ENCODE measurements at regions not wholly inside any gene's neighbourhood (a gene's known extent, or its start where the extent isn't known, plus 50 kb on each side); places are given as distances from the start of the nearest gene placed in this dataset.
"Not testable (repeated sequence)": the region's sequence is repeated elsewhere in the genome, so short reads cannot be mapped to it uniquely, and the experiment has no call there.

DNA sequence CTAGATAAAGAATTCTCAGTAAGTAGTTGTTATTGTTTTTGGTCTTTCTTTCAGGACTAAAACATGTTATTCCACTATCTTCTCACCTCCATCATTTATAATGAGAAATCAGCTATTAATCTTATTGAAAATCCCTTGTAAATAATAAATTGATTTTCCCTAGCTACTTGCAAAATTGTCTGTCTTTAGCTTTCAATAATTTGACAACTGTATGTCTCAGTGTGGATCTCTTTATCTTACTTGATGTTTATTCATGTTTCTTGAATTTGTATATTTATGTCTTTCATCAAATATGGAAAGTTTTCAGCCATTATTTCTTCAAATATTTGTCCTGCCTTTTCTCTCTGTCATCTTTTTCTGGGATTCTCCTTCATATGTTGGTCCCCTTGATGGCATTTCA is 117.1 kb upstream of the ANTXRL start:
- Histone ChIP-seq H3K4me1 (no peaks in the 10 kb centered on the region), H2AFZ (no peak overlapping the region), H3K27me3 (ENCODE audit: control insufficient read depth, insufficient read depth, low read length) (no peaks in the 10 kb centered on the region), H3K36me3 (ENCODE audit: control insufficient read depth, insufficient read depth, low read length) (no peaks in the 10 kb centered on the region), H3K27ac (no peak overlapping the region), H3K9me3 (ENCODE audit: control insufficient read depth, low read length) (no peaks in the 10 kb centered on the region), H3K4me3 (ENCODE audit: low read depth, low read length) (no peak overlapping the region), H3K9ac (no peak overlapping the region), H3K4me2 (ENCODE audit: low read length) (no peak overlapping the region), H3K79me2 (no peaks in the 10 kb centered on the region)
- TF ChIP-seq, protein P1, sequence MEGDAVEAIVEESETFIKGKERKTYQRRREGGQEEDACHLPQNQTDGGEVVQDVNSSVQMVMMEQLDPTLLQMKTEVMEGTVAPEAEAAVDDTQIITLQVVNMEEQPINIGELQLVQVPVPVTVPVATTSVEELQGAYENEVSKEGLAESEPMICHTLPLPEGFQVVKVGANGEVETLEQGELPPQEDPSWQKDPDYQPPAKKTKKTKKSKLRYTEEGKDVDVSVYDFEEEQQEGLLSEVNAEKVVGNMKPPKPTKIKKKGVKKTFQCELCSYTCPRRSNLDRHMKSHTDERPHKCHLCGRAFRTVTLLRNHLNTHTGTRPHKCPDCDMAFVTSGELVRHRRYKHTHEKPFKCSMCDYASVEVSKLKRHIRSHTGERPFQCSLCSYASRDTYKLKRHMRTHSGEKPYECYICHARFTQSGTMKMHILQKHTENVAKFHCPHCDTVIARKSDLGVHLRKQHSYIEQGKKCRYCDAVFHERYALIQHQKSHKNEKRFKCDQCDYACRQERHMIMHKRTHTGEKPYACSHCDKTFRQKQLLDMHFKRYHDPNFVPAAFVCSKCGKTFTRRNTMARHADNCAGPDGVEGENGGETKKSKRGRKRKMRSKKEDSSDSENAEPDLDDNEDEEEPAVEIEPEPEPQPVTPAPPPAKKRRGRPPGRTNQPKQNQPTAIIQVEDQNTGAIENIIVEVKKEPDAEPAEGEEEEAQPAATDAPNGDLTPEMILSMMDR (IDR thresholded peaks at IDR 0.05): no peak

DNA sequence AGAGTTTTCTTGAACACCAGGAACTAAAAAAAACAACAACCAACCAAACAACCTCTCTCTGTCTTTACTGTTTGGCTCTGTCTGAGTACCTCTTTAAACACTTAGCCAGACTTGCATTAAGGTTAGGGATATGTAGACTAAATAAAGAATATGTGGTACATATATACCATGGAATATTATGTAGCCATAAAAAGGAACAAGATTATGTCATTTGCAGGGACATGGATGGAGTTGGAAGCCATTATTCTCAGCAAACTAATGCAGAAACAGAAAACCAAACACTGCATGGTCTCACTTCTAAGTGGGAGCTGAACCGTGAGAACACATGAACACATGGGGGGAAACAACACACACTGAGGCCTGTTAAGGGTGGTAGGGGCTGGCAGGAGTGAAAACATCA is 116.0 kb upstream of the ANTXRL start:
- H3K4me3 ChIP-seq (ENCODE audit: low read depth, low read length): no peak overlapping the region
- no peak overlapping the region for H2AFZ ChIP-seq
- H3K79me2 ChIP-seq: no peaks in the 10 kb centered on the region
- TF ChIP-seq, protein P1 (IDR thresholded peaks at IDR 0.05): no peak
- H3K4me1 ChIP-seq: no peaks in the 10 kb centered on the region
- no peak overlapping the region for H3K9ac ChIP-seq
- no peak overlapping the region for H3K27ac ChIP-seq
- no peaks in the 10 kb centered on the region for H3K27me3 ChIP-seq (ENCODE audit: control insufficient read depth, insufficient read depth, low read length)
- H3K36me3 ChIP-seq (ENCODE audit: control insufficient read depth, insufficient read depth, low read length): no peaks in the 10 kb centered on the region
- H3K9me3 ChIP-seq (ENCODE audit: control insufficient read depth, low read length): no peaks in the 10 kb centered on the region
- no peak overlapping the region for H3K4me2 ChIP-seq (ENCODE audit: low read length)

GRCh38 chr10:46171661-46172060 is 115.1 kb upstream of the ANTXRL start:
- Histone ChIP-seq H3K9ac (no peak overlapping the region), H3K4me3 (ENCODE audit: low read depth, low read length) (no peak overlapping the region), H3K4me1 (no peaks in the 10 kb centered on the region), H3K4me2 (ENCODE audit: low read length) (no peak overlapping the region), H3K27ac (no peak overlapping the region), H3K9me3 (ENCODE audit: control insufficient read depth, low read length) (no peaks in the 10 kb centered on the region), H3K27me3 (ENCODE audit: control insufficient read depth, insufficient read depth, low read length) (no peaks in the 10 kb centered on the region), H3K36me3 (ENCODE audit: control insufficient read depth, insufficient read depth, low read length) (no peaks in the 10 kb centered on the region), H3K79me2 (no peaks in the 10 kb centered on the region), H2AFZ (no peak overlapping the region)
- TF ChIP-seq, protein P1 (IDR thresholded peaks at IDR 0.05): no peak

GRCh38 chr10:46175296-46175695 is 111.5 kb upstream of the ANTXRL start:
- Histone ChIP-seq H3K79me2 (no peaks in the 10 kb centered on the region), H3K4me2 (ENCODE audit: low read length) (no peak overlapping the region), H3K36me3 (ENCODE audit: control insufficient read depth, insufficient read depth, low read length) (no peaks in the 10 kb centered on the region), H3K27ac (no peak overlapping the region), H3K9me3 (ENCODE audit: control insufficient read depth, low read length) (no peaks in the 10 kb centered on the region), H2AFZ (no peak overlapping the region), H3K9ac (no peak overlapping the region), H3K27me3 (ENCODE audit: control insufficient read depth, insufficient read depth, low read length) (no peaks in the 10 kb centered on the region), H3K4me3 (ENCODE audit: low read depth, low read length) (no peak overlapping the region), H3K4me1 (no peaks in the 10 kb centered on the region)
- TF ChIP-seq, protein P1 (IDR thresholded peaks at IDR 0.05): no peak

DNA sequence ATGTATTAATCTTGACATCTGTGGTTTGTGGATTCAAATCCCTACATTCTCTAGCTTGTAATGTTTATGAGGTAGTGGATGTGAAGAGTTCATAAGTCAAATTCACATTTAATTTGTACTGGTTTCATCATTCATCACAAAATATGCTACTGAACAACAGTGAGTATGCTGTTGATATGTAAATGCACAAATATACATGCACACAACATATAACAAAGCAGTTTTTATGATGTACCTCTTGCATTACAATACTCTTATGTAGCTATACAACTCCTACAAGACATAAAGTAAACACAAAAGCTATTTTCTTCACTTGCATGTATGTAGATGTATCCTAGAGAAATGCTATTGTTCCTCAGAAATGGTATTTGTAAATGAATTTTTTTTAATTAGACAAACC is 111.0 kb upstream of the ANTXRL start:
- H3K4me2 ChIP-seq (ENCODE audit: low read length): no peak overlapping the region
- H3K79me2 ChIP-seq: no peaks in the 10 kb centered on the region
- H3K9me3 ChIP-seq (ENCODE audit: control insufficient read depth, low read length): no peaks in the 10 kb centered on the region
- H3K9ac ChIP-seq: no peak overlapping the region
- H3K4me3 ChIP-seq (ENCODE audit: low read depth, low read length): no peak overlapping the region
- H2AFZ ChIP-seq: no peak overlapping the region
- no peaks in the 10 kb centered on the region for H3K27me3 ChIP-seq (ENCODE audit: control insufficient read depth, insufficient read depth, low read length)
- H3K36me3 ChIP-seq (ENCODE audit: control insufficient read depth, insufficient read depth, low read length): no peaks in the 10 kb centered on the region
- no peak overlapping the region for H3K27ac ChIP-seq
- TF ChIP-seq, protein P1 (IDR thresholded peaks at IDR 0.05): no peak
- no peaks in the 10 kb centered on the region for H3K4me1 ChIP-seq

- not testable (repeated sequence) for H3K27me3 ChIP-seq (ENCODE audit: control insufficient read depth, insufficient read depth, low read length); H2AFZ ChIP-seq; H3K9ac ChIP-seq; H3K4me2 ChIP-seq (ENCODE audit: low read length); H3K4me1 ChIP-seq; H3K36me3 ChIP-seq (ENCODE audit: control insufficient read depth, insufficient read depth, low read length); H3K4me3 ChIP-seq (ENCODE audit: low read depth, low read length); H3K9me3 ChIP-seq (ENCODE audit: control insufficient read depth, low read length); H3K27ac ChIP-seq; H3K79me2 ChIP-seq
These were observed 99.4 kb upstream of the ANTXRL start for GRCh38 chr10:46187431-46187830.

Data from parathyroid adenoma (tissue), 2 donors.